ENCODE measurements at regions not wholly inside any gene's neighbourhood (a gene's known extent, or its start where the extent isn't known, plus 50 kb on each side); places are given as distances from the start of the nearest gene placed in this dataset.

DNA sequence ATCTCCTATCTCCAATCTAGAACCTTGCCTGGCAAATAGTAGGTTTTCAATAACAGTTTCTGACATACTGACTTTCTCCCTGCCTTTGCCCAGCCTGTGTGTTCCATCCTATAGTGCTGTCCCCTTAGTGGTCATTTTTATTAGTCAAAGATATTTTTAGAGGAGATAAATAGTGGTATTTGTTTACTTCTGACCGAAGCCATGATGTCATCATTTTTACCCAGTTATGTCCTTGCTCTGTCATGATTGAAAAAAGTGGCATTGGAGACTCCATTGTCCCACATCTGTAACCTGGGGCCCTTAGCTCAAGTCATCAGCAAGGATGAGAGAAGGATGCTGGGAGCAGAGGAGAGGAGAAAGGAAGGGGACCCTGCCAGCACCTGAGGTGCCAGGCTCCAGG is 80.6 kb upstream of the ATP2B2 start:
- DNase-seq: no peak

GRCh38 chr3:10594915-10595314 is 89.5 kb upstream of the ATP2B2 start:
- peak; percentile 34 to 45 for DNase-seq

GRCh38 chr3:10596746-10597448 is 91.5 kb upstream of the ATP2B2 start:
- no peak for DNase-seq

DNA sequence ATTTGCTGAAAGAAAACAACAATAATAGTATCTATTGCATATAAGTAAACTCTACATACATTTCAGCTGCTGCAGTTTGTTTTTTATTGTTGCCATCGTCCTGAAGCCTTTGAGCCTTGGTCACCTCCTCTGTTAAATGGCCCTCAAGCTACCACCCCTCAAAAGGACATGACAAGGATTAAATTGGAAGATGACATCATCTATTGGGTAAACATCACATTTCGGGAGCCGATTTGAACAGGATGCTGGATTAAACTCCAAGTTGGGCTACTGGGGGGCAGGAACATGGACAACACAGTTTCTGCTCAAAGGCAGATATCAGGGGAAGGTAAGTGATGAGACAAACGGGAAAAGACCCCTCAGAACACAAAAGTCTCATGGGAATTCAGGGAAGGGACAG is 92.3 kb upstream of the ATP2B2 start:
- no peak for DNase-seq

- no peak for DNase-seq
These were observed 93.6 kb upstream of the ATP2B2 start for GRCh38 chr3:10599017-10599416.

- no peak for DNase-seq
These were observed 94.1 kb upstream of the ATP2B2 start for GRCh38 chr3:10599444-10599843.

- DNase-seq: no peak
These were observed 94.9 kb upstream of the ATP2B2 start for GRCh38 chr3:10600296-10600714.

DNA sequence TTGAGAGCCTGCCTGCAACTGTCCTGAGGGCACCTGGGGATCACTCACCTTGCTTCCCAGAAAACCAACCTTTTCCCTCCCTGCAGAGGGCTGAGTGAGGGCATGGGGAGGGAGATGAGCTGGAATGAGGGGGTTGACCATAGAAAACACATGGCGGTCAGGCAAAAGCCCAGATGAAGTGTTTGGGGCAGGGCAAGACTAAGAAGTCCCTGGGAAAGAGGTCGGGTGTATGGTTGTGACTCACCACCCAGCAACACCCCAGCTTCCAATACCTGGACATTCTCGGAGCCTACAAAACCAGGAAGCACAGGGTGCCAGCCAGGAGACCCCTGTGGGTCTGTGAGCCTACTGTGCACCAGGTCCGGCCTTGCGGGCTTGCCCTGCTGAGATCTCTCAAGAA is 95.3 kb upstream of the ATP2B2 start:
- no peak for DNase-seq

DNA sequence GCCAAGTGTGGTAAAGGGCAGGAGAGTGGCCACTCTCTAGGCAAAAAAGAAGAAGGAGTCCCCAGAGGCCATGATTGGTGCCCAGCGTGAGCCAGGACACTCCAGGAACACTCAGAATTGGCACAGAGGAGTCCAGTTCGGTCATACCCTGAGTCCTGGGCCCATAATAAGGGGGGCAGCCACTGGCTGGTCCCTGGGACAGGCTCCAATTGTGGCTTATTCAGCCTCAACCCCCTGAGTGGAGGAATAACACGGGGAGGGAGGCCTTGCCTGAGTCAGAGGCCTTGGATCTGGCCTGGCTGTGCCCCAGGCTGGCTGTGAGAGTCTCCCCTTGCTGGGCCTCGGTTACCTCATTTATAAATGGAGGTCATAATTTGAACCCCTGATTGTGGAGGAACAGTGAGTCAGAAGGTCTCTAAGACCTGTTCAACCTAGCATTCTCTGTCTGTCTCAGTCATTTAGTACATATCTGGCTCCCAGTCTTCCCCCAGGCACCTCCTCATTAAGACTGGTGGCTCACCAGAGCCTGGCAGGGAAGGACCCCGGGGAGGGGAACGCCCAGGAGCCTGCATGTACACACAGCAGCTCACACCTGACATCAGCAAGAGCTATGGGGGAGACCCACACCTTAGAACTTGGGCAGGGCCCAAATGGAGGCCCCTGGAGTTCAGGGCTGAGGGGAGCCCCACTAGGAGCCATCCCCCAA is 95.9 kb upstream of the ATP2B2 start:
- no peak for DNase-seq

DNA sequence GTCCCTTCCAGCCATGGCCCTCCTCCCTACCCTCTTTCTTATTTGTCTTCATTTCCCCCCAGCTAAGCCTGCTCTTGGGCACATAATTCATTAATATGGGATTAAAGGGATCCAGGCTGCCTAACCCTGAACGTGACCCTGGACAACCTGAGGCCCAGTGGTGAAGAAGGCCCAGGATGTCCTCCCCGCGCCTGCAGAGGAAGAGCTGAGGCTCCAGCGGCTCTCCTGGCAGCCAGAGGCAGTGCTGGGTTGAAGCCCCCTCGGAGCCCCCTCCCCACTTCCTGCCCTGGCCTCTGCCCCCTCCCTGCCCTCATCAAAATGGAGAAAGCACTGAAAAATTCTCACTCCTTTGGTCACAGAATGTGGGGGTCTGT is 96.5 kb upstream of the ATP2B2 start:
- DNase-seq: no peak

DNA sequence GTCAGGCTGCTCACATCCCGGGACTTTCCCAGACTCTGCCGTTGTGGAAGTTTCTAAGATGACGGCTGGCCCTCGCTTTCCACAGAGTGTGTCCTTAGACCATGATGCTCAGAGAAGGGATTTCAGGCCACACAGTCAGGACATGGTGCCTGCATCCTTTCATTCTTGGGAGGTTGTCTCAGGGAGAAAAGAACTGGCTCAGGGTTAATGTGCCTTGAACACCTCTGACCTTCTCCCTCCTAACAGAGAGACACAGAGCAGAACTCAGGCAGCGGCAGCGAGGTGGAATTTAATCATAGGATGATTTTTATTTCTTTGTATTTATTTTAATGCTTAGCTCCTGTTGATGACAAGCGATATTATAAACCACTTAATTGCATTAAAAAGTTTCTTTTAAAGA is 96.9 kb upstream of the ATP2B2 start:
- no peak for DNase-seq

GRCh38 chr3:10602769-10603768 is 97.7 kb upstream of the ATP2B2 start:
- peak; percentile 33 to 46 for DNase-seq

DNA sequence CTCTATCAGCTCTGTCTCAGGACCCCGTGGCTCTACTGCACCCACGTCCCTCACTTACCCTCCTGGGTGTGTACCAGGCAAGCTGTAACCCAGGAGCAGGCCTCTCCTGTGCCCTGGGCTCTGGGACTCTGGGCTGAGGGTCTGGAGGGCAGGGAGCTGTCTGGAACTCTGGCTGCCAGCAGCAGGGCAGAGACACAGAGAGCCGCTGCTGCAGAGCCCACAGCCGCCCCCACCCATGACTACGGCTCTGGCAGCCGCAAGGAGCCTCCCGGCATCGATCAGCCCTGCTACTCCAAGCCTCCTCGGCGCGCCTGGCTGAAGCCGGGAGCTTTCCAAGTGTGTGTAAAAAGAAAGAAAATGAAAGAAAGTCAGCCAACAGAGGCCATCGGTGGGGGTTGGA is 103.7 kb upstream of the ATP2B2 start:
- DNase-seq: no peak

- no peak for DNase-seq
These were observed 108.8 kb upstream of the ATP2B2 start for GRCh38 chr3:10614168-10614567.

GRCh38 chr3:10615715-10616114 is 110.3 kb upstream of the ATP2B2 start:
- no peak for DNase-seq

GRCh38 chr3:10616321-10616720 is 110.9 kb upstream of the ATP2B2 start:
- DNase-seq: no peak

GRCh38 chr3:10619989-10620832 is 114.8 kb upstream of the ATP2B2 start:
- no peak for DNase-seq

- no peak for DNase-seq
These were observed 115.4 kb upstream of the ATP2B2 start for GRCh38 chr3:10620833-10621082.

GRCh38 chr3:10623578-10624275 is 118.3 kb upstream of the ATP2B2 start:
- no peak for DNase-seq

- no peak for DNase-seq
These were observed 119.9 kb upstream of the ATP2B2 start for GRCh38 chr3:10625323-10625722.

GRCh38 chr3:10627884-10628572 is 122.6 kb upstream of the ATP2B2 start:
- no peak for DNase-seq
